NCI-H82 treated with DMSO at 0.1 percent for 48 hours (cell line): ENCODE measurements at regions not wholly inside any gene's neighbourhood (a gene's known extent, or its start where the extent isn't known, plus 50 kb on each side); places are given as distances from the start of the nearest gene placed in this dataset.

Source experiments
- DNase-seq: peaks from one replicate; lab custom pipeline; 2025; ENCODE audit not compliant: unreplicated experiment; lab: John Stamatoyannopoulos, UW

- DNase-seq: no peak
Measured at GRCh38 chr13:57437587-57437986, 194.0 kb upstream of the PCDH17 start.

GRCh38 chr13:57438072-57438471 lies 193.5 kb upstream of the PCDH17 start:
- DNase-seq: no peak

GRCh38 chr13:57443494-57443893 lies 188.1 kb upstream of the PCDH17 start:
- DNase-seq: no peak

GRCh38 chr13:57450356-57450755 lies 181.2 kb upstream of the PCDH17 start:
- no peak for DNase-seq

- no peak for DNase-seq
Measured at GRCh38 chr13:57452228-57452627, 179.3 kb upstream of the PCDH17 start.

GRCh38 chr13:57470491-57470890 lies 161.1 kb upstream of the PCDH17 start:
- no peak for DNase-seq

GRCh38 chr13:57491318-57491717 lies 140.2 kb upstream of the PCDH17 start:
- no peak for DNase-seq

GRCh38 chr13:57507752-57508463 lies 123.6 kb upstream of the PCDH17 start:
- DNase-seq: no peak

GRCh38 chr13:57511603-57512002 lies 119.9 kb upstream of the PCDH17 start:
- no peak for DNase-seq

GRCh38 chr13:57527114-57527735 lies 104.3 kb upstream of the PCDH17 start:
- no peak for DNase-seq

GRCh38 chr13:57531256-57531655 lies 100.3 kb upstream of the PCDH17 start:
- DNase-seq: peak; percentile 70

GRCh38 chr13:57546942-57547341 lies 84.6 kb upstream of the PCDH17 start:
- no peak for DNase-seq

- DNase-seq: no peak
Measured at GRCh38 chr13:57552437-57552836, 79.1 kb upstream of the PCDH17 start.

- no peak for DNase-seq
Measured at GRCh38 chr13:57553932-57554331, 77.6 kb upstream of the PCDH17 start.

- peak; percentile 64 for DNase-seq
Measured at GRCh38 chr13:57558051-57558467, 73.5 kb upstream of the PCDH17 start.

GRCh38 chr13:57568865-57569264 lies 62.7 kb upstream of the PCDH17 start:
- no peak for DNase-seq

GRCh38 chr13:57569986-57570385 lies 61.6 kb upstream of the PCDH17 start:
- no peak for DNase-seq
